GM19395 (cell line): ENCODE measurements at regions not wholly inside any gene's neighbourhood (a gene's known extent, or its start where the extent isn't known, plus 50 kb on each side); places are given as distances from the start of the nearest gene placed in this dataset.
"Not testable (repeated sequence)": the region's sequence is repeated elsewhere in the genome, so short reads cannot be mapped to it uniquely, and the experiment has no call there.

ENCODE experiments used
- ATAC-seq: cut with Tn5 transposase; IDR thresholded peaks from one replicate; pipeline ENCODE4 v1.9.1; 2021; ENCODE audit warnings: mild to moderate bottlenecking, moderate library complexity; ENCODE audit not compliant: unreplicated experiment

DNA sequence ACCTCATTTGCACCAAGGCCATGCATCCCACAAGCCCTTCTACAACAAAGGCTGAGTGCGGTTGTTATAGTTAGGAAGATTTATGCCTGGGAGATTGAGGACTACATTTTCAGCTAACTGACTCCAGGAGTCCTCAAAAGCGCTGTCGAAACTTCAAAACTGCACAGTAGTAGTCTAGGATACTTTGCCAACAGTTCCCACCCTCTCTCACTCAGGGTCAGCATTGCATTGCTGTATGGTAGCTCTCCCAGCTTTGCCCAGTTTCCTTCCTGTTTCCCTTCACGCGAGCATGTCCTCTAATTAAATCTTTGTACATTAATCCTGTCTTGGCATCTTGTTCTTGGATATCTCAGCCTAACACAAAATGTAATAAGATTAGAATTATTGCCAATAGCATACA, 420.6 kb upstream of the UBE2E3 start:
- no peak for ATAC-seq

DNA sequence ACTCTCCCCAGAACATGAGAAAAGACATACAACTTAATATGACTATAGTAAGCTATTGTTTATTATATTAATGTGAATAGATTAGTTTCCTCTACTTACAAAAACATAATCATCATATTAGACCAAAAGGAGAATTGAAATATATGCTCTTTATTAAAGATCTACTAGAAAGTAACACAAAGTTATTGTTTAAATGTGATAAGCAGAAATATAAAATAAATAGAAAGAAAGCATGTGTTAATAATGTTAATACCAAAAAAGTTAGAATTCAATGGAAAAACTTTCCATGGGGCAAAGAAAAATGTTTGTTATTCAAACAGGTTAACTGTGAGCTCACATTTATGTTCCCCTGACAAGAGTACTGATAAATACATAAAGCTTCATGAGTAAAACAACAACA, 421.4 kb upstream of the UBE2E3 start:
- ATAC-seq, result no peak

DNA sequence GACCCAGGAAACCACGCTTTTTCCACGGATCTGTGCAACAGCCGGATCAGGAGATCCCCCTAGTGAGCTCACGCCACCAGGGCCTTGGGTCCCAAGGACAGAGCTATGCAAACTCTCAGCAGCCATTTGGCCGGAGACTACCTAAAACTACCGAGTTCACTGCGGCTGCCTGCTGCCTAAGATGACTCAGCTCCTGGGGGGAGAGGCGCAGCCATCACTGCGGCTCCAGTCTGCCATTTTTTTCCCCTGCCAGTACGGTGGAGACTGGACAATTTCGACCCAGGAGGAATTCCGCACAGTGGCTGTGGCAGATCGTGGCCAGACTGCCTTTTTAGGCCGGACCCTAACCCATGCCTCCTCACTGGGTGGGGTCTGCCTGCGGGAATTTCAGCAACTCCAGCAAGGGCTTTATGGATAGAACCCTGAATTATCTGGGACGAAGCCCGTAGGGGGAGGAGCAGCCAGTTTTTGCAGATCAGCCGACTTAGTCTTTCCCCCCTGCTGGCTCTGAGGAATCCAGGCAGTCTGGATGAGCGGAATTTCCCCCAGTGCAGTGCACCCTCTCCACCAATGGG, 424.9 kb upstream of the UBE2E3 start:
- ATAC-seq, result no peak

DNA sequence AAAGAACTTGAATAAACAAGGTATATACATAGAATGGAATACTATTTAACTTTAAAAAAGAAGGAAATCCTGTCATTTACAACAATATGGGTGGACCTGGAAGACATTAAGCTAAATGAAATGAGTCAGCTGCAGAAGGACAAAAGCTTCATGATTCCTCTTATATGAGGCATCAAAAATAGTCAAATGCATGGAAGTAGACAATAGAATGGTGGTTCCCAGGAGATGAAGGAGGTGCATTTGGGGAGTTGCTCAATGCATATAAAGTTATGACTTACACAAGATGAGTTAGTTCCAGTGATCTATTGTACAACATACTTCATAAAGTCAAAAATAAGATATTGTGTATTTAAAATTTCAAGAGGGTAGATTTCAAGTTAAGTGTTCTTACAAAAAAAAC, 426.1 kb upstream of the UBE2E3 start:
- no peak for ATAC-seq

DNA sequence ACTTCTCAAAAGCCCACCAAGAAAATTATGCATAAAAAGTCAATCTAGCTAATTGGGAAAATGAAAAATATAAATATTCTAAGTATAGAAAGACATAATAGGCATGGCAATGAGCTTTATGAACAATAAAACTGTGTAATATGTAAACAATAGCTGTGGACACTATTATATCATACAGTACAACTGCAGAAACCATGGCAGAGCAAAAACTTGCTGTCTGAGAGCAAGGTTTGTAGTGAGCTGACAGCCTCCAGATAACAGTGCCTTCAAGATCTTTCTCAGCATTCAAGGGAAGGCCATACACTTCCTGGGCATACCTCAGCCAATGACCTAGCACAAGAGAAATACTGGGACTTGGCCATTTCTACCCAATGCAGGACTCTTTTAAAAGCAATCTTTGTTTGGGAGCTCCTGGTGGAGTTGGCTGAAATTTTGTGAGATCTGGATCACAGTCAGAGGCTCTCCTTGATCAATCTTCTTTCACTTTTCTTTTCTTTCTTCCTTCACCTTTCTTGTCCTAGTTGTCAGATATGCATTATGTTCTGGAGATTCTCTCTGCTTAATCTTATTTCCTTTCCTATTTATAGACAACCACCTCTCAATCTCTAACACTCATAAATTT, 427.2 kb upstream of the UBE2E3 start:
- ATAC-seq, result no peak

DNA sequence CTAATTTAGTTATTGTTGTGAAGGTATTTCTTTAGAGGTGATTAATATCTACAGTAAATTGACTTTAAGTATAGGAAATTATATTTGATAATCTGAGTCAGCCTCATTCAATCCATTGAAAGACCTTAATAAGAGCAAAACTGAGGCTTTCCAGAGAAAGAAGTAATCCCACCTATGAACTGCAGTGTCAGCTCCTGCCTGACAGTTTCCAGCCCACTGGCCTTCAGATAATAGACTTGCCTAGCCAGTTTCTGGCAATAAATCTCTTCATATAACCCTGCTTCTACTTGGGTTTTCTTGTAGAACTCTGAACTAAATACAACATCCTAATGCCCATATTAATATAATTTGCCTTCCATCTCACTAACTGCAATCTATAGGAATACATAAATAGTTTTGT, 437.9 kb upstream of the UBE2E3 start:
- ATAC-seq, result no peak

DNA sequence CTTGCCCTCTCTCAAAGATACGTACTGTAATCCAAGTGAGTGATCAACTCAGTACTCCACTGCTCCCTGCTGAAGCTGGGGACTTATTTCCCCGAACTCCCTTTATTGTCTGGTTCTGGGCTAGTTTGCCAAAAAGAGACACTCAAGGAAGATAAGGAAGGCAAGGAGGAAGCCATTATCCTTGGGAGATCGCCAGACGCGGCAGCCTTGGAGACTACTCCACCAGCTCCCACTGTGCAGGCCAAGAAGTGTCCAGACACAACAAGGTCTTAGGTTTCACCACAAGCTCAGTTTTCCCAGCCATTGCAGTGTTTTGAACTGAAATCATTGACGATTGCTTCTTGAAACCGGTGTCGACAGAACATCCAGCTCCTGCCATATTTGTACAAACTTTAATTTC, 439.6 kb upstream of the UBE2E3 start:
- ATAC-seq, result no peak

DNA sequence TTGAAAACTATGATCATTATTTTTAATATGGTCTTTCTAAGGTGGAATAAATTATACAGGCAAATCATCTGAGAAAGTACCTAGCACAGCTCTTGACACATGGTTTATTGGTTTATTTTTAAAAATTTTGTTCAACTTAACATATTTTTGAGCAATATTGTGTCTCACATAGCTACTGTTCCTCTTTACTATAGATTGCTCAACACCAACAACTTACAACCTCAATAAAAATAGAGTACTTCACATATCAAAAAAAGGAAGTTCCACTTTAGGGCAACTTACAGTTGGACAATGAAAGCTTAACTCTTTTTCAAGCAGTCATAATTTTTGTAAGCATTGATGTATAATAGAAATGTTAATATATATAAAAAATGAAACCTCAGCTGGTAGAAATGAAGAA, 440.9 kb upstream of the UBE2E3 start:
- no peak for ATAC-seq

DNA sequence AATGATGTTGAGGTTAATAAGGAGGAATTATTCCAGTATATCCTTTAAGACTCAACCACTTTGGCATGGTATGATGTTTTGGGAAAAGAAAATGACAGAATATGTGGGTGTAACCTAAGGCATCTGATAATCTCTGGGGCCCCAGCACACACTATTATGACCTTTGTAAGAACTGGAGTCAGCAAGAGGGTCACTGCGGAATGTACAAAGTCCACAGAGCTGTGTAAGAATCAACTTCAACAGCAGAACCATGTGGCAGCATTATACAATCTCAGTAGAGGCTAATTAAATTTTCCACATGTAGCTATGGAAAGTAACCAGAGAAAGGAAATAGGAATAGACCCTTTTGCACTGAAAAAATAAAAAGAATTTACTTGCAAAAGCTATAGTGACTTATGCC, 445.1 kb upstream of the UBE2E3 start:
- ATAC-seq, result no peak

DNA sequence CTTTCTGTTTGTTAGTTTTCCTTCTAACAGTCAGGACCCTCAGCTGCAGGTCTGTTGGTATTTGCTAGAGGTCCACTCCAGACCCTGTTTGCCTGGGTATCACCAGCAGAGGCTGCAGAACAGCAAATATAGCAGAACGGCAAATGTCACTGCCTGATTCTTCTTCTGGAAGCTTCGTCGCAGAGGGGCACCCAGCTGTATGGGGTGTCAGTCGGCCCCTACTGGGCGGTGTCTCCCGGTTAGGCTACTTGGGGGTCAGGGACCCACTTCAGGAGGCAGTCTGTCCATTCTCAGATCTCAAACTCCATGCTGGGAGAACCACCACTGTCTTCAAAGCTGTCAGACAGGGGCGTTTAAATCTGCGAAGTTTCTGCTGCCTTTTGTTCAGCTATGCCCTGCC, 448.6 kb upstream of the UBE2E3 start:
- ATAC-seq, result not testable (repeated sequence)

DNA sequence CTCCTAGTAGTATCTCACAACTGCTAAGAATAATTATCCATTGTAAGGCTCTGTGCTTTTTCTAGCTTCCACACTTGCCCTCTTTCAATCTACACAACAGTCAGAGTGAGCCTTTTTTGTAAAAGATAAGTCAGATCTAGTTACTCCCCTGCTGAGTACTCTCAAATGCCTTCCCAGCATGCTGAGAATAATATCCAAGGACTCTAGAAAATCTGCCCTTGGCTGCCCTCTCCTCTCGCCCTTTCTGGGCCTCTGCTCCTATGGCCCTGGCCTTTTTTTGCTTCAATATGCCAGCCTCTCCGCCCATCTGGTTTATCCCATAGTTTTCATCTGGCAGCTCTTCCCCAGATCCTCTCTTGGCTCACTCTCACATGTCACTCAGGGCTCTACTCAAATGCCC, 455.9 kb upstream of the UBE2E3 start:
- ATAC-seq, result no peak

DNA sequence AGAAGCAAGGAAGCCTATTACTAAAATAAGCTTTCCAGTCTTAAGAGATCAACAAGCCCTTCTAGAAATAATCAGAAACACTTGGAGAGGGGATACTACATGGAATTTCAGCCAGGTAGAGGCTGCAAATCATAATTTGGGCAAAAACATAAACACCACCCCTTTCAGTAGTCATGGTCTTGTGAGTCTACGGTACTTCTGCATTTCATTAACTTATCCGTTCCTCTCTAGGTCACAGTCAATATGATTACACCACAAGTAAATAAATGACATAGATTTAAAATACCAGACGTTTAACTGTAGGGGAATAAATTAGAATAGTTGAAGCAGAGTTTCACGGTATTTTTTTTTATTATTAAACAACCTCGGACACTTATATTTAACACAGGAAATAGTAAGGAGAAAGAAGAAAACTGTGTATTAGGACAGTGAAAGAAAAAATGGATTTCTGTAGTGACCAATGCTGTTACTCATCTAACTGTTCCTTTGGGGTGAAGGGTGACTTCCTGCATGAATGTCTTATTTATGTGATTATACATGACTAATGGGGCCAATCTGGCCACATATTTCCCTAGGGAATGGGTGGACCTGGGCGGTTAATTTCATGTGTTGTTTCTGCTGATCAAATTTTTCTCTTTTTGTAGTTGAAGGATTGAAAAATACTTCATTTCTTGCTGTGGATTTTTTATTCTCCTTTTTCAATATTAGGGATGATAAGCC, 456.6 kb upstream of the UBE2E3 start:
- ATAC-seq, result no peak

DNA sequence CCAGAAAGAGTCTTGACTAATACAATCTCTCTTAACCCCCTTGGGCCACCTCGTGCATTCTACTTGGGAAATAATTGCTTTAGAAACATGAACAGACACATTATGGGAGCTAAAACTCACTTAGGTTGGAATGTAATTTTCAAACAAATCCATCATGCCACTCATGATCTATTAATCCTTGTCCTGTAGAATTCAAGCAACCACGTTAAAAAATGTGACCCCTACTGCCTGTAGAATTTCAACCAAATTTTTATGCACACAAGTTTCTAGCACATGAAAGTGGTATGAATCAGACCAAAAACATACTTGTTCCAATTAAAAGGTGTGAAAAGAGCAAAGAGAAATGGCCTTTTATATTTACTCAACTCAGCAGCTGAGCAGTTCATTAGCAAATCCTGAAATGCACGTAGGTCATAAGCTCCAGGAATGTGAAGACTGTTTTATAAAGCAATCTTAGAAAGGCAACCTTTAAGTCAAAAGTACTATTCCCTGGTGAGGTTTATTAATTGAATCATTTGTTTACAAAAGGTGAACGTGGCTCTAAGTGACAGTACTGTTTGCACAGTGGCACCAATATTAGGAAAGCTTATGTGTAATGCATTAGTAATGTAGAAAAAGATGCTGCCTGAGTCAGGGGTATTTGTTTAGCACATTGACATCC, 459.4 kb upstream of the UBE2E3 start:
- no peak for ATAC-seq

DNA sequence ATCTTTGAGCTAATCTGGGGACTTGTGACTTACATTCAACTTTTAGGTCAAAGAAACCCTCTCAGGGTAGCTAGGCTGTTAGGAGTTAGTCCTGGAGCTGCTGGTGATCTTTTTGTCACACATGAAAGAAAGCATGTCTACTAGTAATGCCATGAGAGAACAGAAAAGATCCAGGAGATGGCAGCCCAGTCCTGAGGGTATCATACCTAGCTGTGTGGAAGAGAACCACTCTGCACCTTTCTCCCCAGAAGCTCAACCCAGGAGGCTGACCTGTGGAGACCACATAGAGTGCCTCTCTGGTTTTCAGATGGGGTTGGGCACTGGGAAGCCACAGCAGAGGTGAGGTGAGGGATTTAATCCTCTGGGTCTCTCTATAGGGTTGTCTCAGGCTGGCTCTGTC, 460.2 kb upstream of the UBE2E3 start:
- no peak for ATAC-seq

DNA sequence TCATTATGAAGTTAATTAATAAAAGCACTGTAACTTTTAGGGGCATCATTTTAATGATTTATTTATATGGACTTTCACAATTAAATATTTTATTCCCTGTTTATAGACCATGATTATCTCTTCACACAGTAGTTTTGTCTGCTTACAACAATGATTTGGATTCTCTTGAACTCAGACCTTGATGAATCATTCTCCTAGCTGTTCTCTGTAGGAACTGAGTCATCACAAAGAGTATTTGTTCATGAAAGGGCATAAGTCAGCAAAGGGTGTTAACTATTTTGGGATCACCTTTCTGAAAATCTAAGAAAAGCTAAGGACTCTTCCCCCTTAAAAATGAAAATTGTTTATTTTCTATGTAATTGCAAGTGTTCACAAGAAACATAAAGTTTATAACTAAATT, 461.1 kb upstream of the UBE2E3 start:
- ATAC-seq, result no peak

DNA sequence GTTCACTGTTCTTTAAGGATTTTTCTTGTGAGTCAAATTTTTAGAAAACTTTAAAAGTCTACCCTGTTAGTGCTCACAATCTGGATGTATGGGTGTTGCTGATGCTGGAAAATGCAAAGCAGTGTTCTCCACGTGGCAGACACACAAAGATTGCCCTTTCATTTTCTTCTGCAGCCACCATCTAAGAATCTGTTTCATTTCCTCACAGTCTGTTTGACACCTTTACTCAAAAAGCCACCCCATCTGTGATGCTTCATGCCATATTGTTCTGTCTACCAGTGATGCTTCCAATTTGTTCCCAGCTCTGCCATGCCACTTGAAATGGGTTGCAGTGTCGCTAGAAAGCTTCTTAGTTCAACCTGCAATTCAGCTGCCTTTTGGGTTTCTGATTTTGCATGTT, 464.2 kb upstream of the UBE2E3 start:
- no peak for ATAC-seq

DNA sequence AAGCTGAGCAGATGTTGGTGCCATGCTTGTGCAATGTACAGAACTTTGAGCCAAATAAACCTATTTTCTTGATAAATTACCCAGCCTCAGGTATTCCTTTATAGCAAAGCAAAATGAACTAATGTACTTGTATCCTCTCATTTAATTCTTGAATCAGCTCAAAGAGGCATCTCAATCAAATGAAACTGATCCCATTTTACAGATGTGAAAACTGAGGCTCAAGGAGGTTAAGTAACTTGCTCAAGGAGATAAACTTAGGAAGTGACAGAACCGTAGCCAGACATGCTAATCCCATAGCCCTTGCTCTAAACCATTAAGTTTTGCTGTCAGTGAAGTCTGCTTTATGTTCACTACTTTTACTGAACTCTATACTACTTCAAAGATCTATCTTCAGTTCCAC, 467.0 kb upstream of the UBE2E3 start:
- no peak for ATAC-seq

DNA sequence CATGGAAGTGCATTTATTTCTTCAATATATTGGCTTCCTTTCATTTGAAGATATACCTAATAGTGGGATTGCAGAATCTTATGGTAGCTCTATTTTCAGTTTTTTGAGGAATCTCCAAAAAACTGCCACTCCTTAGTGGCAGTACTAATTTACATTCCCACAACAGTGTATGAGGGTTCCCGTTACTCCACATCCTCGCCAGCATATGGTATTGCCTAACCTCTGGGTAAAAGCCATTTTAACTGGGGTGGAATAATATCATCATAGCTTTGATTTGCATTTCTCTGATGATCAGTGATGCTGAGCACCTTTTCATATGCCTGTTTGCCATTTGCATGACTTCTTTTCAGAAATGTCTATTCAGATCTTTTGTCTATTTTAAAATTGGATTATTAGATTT, 471.9 kb upstream of the UBE2E3 start:
- no peak for ATAC-seq

DNA sequence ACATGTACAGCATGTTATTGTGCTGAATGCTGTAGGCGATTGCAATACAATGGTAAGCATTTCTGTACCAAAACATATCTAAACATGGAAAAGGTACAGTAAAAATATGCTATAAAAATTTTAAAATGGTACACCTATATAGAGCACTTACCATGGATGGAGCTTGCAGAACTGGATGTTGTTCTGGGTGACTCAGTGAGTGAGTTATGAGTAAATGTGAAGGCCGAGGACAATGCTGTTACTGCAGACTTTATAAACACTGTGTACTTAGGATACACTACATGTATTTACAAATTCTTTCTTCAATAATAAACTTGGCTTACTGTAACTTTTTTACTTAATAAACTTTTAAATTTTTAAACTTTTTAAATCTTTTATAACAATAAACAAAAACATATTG, 473.4 kb upstream of the UBE2E3 start:
- no peak for ATAC-seq

DNA sequence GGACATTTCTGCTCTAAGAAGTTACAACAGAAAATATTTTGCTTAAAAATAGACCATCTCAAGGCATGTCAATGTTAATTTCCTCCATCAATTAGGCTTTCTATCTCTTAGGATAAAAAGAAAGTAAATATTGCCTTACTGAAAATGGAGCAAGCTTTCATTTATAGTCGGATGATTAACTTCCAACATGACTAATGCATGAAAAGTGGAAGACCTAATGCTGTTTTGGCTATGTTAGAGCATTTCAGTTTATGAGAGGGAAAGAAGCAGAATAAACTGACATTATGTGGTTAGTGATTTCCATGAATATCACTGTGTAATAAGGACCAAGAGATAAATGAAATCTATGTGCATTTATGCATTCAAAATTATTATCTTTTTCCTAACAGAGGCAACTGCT, 475.2 kb upstream of the UBE2E3 start:
- ATAC-seq, result no peak

DNA sequence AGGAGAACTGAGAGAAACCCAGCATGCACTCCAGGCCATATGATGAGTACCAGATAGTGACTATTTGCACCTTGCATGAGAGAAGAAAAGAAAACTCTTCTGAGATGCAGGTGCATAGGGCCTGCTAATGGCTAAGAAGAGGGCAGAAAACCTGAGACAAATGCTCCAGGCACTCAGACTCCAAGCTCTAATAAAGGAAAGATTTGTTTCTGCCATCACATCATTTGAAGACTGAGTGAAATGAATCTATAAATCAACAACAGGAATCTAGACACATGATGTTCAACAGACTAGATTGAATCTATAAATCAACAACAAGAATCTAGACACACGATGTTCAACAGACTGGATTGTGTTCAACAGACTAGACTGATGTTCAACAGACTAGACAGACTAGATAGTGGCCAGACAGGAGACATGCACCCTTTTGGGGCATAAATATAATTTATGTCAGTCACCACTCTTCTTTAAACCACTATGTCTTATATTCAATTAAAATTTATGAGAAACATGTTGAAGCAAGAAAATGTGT, 482.7 kb upstream of the UBE2E3 start:
- ATAC-seq, result no peak

DNA sequence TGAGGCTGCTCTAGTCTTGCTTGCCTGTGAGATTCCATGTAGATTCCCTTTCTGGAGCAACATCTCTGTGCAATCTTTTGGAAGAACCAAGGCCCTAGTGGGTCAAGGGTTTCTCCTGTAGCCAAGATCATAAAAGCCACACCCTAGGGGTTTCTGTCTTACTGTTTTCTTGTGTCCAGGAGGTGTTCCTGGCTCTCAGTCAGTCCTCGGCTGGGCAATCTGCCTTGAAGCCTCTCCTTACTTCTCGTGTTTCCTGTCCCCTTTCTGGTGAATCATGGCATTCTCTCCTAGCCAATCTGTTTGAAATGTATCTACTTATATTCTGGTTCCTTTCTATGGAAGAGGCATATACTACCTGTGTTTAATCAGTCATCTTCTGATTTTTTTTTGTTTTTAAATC, 484.8 kb upstream of the UBE2E3 start:
- ATAC-seq, result no peak
